Fibroblast of villous mesenchyme (primary cell): ENCODE measurements at regions not wholly inside any gene's neighbourhood (a gene's known extent, or its start where the extent isn't known, plus 50 kb on each side); places are given as distances from the start of the nearest gene placed in this dataset.

Source experiments
- DNase-seq: peaks from one replicate; pipeline ENCODE4 v3.0.0-alpha.2; 2010; ENCODE audit warnings: low read depth
- H3K4me3 ChIP-seq: 2 replicates; pipeline ENCODE4 v1.5.1; 2011; ENCODE audit warnings: low read depth, mild to moderate bottlenecking, low read length
- CTCF ChIP-seq: IDR thresholded peaks from 2 replicates; pipeline ENCODE4 v1.5.1; 2012; ENCODE audit warnings: low read depth, mild to moderate bottlenecking, low read length; ENCODE audit not compliant: insufficient read depth

GRCh38 chr22:49620666-49621065 is 207.0 kb downstream of the BRD1 start:
- no peak overlapping the region for H3K4me3 ChIP-seq
- DNase-seq, result no peak
- TF ChIP-seq CTCF, result no peak

GRCh38 chr22:49620003-49620556 is 207.6 kb downstream of the BRD1 start:
- DNase-seq, result no peak
- no peak for TF ChIP-seq CTCF
- H3K4me3 ChIP-seq, result no peak overlapping the region

- DNase-seq, result no peak
- no peak overlapping the region for H3K4me3 ChIP-seq
- TF ChIP-seq CTCF, result no peak
Observed at GRCh38 chr22:49619301-49619700, 208.4 kb downstream of the BRD1 start.

- no peak for DNase-seq
- no peak for TF ChIP-seq CTCF
Observed at GRCh38 chr22:49618677-49618953, 209.1 kb downstream of the BRD1 start.

GRCh38 chr22:49617866-49618676 is 209.6 kb downstream of the BRD1 start:
- no peak overlapping the region for H3K4me3 ChIP-seq
- no peak for TF ChIP-seq CTCF
- no peak for DNase-seq

More at GRCh38 chr22:49618677-49618953, 209.1 kb downstream of the BRD1 start:
- H3K4me3 ChIP-seq, result no peak overlapping the region

- no peak for TF ChIP-seq CTCF
- DNase-seq, result no peak
- no peak overlapping the region for H3K4me3 ChIP-seq
Observed at GRCh38 chr22:49617264-49617663, 210.4 kb downstream of the BRD1 start.
